Panc1 (cell line): ENCODE measurements at regions not wholly inside any gene's neighbourhood (a gene's known extent, or its start where the extent isn't known, plus 50 kb on each side); places are given as distances from the start of the nearest gene placed in this dataset.
"Not testable (repeated sequence)": the region's sequence is repeated elsewhere in the genome, so short reads cannot be mapped to it uniquely, and the experiment has no call there.

Experiments
- POLR2AphosphoS5 ChIP-seq: IDR thresholded peaks from 2 replicates; pipeline ENCODE4 v1.6.1; 2012; ENCODE audit warnings: mild to moderate bottlenecking, low read depth, low read length, moderate library complexity
- TF ChIP-seq, protein P1 (sequence below): fragments of 450-650 bp; IDR thresholded peaks from 2 replicates; pipeline ENCODE4 v1.5.1; 2017; ENCODE audit warnings: mild to moderate bottlenecking

DNA sequence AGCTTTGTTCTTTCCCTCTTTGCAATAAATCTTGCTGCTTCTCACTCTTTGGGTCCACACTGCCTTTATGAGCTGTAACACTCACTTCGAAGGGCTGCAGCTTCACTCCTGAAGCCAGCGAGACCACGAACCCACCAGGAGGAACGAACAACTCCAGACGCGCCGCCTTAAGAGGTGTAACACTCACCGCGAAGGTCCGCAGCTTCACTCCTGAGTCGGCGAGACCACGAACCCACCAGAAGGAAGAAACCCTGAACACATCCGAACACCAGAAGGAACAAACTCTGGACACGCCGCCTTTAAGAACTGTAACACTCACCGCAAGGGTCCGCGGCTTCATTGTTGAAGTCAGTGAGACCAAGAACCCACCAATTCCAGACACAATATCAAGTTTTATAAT is 178.7 kb upstream of the FIGN start:
- TF ChIP-seq, protein P1, sequence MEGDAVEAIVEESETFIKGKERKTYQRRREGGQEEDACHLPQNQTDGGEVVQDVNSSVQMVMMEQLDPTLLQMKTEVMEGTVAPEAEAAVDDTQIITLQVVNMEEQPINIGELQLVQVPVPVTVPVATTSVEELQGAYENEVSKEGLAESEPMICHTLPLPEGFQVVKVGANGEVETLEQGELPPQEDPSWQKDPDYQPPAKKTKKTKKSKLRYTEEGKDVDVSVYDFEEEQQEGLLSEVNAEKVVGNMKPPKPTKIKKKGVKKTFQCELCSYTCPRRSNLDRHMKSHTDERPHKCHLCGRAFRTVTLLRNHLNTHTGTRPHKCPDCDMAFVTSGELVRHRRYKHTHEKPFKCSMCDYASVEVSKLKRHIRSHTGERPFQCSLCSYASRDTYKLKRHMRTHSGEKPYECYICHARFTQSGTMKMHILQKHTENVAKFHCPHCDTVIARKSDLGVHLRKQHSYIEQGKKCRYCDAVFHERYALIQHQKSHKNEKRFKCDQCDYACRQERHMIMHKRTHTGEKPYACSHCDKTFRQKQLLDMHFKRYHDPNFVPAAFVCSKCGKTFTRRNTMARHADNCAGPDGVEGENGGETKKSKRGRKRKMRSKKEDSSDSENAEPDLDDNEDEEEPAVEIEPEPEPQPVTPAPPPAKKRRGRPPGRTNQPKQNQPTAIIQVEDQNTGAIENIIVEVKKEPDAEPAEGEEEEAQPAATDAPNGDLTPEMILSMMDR, result not testable (repeated sequence)
- TF ChIP-seq POLR2AphosphoS5, result not testable (repeated sequence)
